GM19372 (cell line): ENCODE measurements at regions not wholly inside any gene's neighbourhood (a gene's known extent, or its start where the extent isn't known, plus 50 kb on each side); places are given as distances from the start of the nearest gene placed in this dataset.

Experiments
- ATAC-seq: cut with Tn5 transposase; IDR thresholded peaks from one replicate; pipeline ENCODE4 v1.9.1; 2021; ENCODE audit warnings: mild to moderate bottlenecking, low read depth, moderate library complexity; ENCODE audit not compliant: unreplicated experiment

GRCh38 chr7:119341822-119342221 is 931.2 kb upstream of the KCND2 start:
- no peak for ATAC-seq

- ATAC-seq, result no peak
Observed at GRCh38 chr7:119343289-119343688, 929.7 kb upstream of the KCND2 start.

- no peak for ATAC-seq
Observed at GRCh38 chr7:119344466-119344865, 928.5 kb upstream of the KCND2 start.

GRCh38 chr7:119348491-119348890 is 924.5 kb upstream of the KCND2 start:
- ATAC-seq, result no peak

DNA sequence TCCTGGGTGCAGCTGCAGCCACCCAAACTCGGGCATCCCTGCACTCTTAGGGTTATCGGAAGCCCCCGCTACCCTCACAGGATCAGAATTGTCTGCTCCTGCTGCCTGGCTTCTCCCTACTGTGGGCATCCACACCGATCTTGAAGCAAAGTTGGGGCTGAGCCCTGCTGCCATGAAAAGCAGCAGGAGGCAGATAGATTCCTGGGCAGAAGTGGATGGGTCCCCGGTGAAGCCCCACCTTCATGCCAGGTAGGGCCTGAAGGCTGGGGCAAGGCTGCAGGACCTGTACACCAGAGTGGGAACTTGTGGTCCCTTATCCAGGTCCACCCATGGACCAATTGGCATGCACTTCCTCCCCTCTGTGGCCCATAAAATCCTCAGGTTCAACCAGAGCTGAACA is 922.6 kb upstream of the KCND2 start:
- no peak for ATAC-seq

- no peak for ATAC-seq
Observed at GRCh38 chr7:119351320-119351719, 921.7 kb upstream of the KCND2 start.

- ATAC-seq, result no peak
Observed at GRCh38 chr7:119374436-119374835, 898.5 kb upstream of the KCND2 start.

GRCh38 chr7:119377861-119378260 is 895.1 kb upstream of the KCND2 start:
- no peak for ATAC-seq

DNA sequence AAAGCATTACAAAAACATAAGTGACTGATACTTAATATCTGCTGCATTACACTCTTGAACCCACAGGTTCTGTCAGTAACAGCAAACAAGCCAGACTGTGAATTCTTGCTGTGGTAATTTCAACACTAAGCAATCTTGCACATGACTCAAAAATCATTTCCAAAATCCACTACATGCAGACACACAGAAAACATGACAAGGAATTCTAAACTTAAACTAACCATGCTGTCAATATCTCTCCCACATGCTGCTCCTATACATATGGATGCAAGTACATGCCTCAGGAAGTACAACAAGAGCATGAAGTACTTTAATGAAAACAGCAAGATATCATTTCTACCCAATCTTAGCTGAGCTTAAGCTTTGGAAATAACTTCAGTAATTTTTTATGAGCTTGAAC is 890.2 kb upstream of the KCND2 start:
- no peak for ATAC-seq

DNA sequence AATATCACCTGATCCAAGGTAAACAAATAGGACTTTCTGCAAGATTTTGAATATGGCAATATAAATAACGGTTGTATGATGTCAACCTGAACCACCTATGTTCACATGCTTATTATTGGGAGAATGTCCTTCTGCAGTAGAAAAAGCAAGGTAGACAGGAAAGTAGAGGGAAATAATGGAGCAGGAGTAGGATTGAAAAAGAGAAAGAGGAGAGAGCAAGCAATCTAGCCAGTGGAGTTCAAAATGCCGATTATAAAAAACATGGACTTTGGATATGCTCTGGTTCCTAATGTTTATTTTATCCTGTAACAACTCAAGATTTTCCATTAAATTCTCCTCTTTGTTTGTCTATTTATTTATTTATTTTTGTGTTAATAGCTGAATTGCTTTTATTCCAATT is 878.0 kb upstream of the KCND2 start:
- ATAC-seq, result no peak

DNA sequence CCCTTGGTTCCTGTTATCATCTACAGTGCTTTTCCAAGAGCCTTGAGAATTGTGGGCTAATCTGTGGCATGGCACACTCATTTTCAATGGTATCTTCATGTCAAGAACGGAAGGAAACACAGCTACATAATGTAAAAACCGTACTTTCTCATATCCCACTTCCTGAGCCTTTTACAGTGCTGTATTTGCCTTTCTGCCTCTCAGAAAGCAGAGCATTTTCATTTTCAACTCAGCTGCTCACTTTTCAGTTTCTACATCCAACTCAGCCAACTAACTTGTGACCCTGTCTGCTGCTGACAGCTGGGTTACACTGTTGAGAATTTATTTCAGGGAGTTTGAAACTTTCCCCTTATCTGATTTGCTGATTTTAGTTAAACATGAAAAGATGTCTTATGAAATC is 875.8 kb upstream of the KCND2 start:
- no peak for ATAC-seq

- no peak for ATAC-seq
Observed at GRCh38 chr7:119408596-119408995, 864.4 kb upstream of the KCND2 start.

- no peak for ATAC-seq
Observed at GRCh38 chr7:119413314-119413805, 859.6 kb upstream of the KCND2 start.

GRCh38 chr7:119415682-119416081 is 857.3 kb upstream of the KCND2 start:
- ATAC-seq, result no peak

DNA sequence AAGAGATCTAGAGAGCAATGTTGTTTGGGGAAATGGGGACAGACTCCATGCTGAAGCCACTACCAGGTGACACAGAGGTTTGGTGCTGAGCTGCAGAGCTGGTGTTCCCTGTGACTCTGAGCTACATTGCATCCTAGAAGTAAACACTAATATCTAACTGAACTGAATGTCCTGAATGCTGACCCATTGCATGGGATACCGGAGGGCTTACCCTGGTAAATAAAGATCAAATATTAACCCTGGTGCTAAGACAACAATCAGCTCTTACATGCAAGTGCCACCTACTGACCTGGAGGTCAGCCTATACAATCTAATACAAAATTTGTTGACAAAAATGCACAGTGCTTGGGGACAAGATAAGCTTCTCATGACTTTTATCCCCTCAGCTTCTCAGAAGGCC is 851.3 kb upstream of the KCND2 start:
- no peak for ATAC-seq

DNA sequence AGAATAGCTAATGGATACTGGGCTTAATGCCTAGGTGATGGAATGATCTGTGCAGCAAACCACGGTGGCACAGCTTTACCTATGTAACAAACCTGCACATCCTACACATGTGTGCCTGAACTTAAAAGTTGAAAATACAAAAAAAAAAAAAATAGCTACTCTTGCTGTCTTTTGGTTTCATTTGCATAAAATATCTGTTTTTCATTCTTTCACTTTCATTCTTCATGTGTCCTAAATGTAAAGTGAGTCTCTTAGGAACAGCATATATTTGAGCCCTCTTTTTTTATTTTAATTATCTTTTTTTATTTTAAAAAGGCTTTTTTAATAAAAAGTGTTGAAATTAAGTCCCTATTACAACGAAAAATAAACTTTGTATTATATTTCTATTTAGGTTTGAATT is 836.1 kb upstream of the KCND2 start:
- ATAC-seq, result no peak

DNA sequence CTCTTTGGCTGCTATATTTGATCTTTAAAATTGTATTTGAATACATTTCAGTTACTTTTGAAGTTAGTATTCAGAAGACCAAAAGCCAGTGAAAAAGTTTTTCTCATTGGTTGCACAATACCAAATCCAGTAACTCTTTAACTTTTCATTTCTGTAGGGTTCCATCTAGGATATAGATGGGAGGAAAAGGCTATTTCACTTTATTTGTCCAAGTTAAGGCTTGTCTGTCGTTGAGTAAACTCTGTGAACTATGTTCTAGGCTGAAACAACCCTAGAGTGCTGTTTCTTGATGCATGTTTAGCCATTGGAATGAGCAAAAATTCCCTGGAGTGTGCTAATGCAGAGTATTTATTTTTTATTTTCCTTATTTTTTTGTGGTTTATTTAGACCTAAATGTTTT is 834.7 kb upstream of the KCND2 start:
- ATAC-seq, result no peak

DNA sequence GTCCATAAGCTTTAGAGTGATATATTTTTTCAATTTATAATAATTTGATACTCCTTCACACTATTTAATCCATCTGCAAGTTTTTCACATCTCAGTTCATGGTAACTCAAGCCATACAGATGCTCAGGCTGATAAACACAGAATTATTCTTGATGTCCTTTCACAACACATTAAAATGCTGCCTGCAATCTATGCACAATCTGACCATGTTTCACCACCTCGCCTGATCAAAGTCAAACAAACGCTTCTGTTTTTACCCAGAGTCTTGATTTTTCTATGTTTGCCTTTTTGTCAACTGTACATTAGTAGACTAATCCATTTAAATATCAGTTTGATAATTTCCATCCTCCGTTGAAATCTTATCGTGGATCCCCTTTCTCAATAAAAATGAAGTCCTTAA is 833.8 kb upstream of the KCND2 start:
- ATAC-seq, result no peak

DNA sequence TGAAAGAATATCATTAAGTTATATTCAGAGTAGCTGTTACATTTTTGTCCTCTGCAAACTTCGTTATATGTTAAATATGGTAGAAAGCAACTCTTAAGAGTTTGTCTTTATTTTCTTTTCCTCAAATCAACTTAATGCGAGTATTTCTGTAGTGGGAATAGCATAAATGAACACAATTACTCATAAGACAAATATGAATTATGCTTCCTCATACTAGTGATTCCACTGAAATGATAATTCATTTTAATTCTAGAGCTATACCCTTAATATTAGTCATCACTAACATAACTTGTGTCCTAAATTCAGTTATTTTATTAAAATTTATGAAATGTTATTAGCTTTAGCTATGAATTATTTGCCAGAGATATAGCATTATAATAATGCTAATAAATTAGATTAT is 820.6 kb upstream of the KCND2 start:
- ATAC-seq, result no peak

GRCh38 chr7:119465798-119466305 is 807.1 kb upstream of the KCND2 start:
- ATAC-seq, result no peak

DNA sequence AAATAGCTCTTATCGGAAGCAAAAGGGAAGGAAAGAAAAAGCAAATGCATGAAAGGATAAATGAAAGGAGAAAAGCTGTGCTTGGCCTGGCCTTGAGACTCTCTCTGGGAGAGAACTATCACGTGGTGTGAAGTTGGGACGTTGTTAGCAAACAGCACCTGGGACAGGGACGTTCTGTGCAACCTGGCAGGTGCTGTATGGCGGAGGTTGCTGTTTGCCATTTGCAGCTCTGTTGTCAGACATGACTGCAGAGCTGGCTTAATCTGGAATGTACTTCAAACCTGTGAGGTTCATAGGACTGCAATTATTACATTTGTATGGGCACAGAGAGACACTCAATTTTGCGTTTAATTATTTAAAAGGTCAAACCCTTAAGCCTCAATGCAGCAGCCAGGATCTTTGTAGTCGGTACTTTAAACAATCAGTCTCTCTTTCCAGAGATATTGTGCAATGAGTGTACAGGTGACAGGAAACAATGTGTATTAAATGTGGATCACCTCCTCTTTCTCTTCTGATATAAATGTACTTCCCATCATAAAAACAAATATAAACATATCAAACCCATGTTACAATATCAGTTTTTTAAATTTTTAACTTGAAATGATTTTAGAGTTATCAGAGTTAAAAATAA is 800.5 kb upstream of the KCND2 start:
- ATAC-seq, result no peak

DNA sequence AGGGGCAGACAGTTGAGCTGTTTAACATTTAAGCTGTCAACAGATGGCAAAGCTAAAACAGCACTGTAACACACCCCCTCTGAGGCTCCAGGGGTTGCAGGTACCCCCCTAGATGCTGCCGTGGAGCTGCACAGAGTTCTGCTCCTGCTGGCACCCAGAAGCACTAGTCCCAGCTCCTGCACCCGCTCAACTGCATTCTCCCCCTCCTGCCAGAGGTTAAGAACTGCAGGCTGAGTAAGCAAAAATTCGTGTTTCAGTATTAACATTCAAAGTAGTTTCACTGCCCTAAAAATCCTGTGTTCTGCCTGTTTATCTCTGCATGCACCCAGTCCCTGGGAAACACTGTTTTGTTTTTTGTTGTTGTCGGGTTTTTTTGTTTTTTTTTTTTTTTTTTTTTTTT is 790.8 kb upstream of the KCND2 start:
- ATAC-seq, result peak; percentile 78

GRCh38 chr7:119482671-119483070 is 790.3 kb upstream of the KCND2 start:
- ATAC-seq, result no peak
